CD4-positive, alpha-beta T cell (primary cell): ENCODE measurements at regions not wholly inside any gene's neighbourhood (a gene's known extent, or its start where the extent isn't known, plus 50 kb on each side); places are given as distances from the start of the nearest gene placed in this dataset.

Source experiments
- ATAC-seq: fragments of 200-7000 bp; cut with Tn5 transposase; one replicate; pipeline ENCODE4 v1.10.0; 2022; ENCODE audit warnings: mild to moderate bottlenecking; ENCODE audit not compliant: poor library complexity
- CTCF ChIA-PET: fragments of 350-600 bp; sonication (Branson Sonifier 250); formaldehyde crosslinking; loops from one replicate; lab custom pipeline; 2021; ENCODE audit warnings: antibody characterized with exemption, inconsistent platforms; lab: Charles Lee
- POLR2A ChIA-PET: fragments of 350-600 bp; sonication (Branson Sonifier 250); formaldehyde crosslinking; loops from one replicate; lab custom pipeline; 2021; ENCODE audit warnings: antibody characterized with exemption, inconsistent platforms; lab: Charles Lee
- DNase-seq, 14 experiments: peaks; one replicate each; pipeline ENCODE4 v3.0.0-alpha.2; 2013 to 2020; ENCODE audit warnings: mixed read lengths in 2 of 14
- H3K27ac ChIP-seq, 2 donors: one replicate each; pipeline versions ENCODE4 v1.5.1 to v1.7.0; 2013; ENCODE audit warnings: low read length in 2 of 2, low read depth in 1 of 2, mild to moderate bottlenecking in 1 of 2
- H3K27me3 ChIP-seq, 2 experiments: 1 replicate in 1 of 2; 2 replicates in 1 of 2; pipeline versions ENCODE4 v1.6.1 to v1.7.0; 2013; ENCODE audit warnings: low read length in 2 of 2, control low read depth in 1 of 2, mild to moderate bottlenecking in 1 of 2, moderate library complexity in 1 of 2; ENCODE audit not compliant: insufficient read depth in 2 of 2, control insufficient read depth in 1 of 2
- H3K36me3 ChIP-seq: one replicate; pipeline ENCODE4 v1.6.1; 2013; ENCODE audit warnings: low read length, control low read depth; ENCODE audit not compliant: insufficient read depth
- H3K4me1 ChIP-seq: one replicate; pipeline ENCODE4 v1.6.1; 2013; ENCODE audit warnings: low read length, control low read depth; ENCODE audit not compliant: insufficient read depth
- H3K4me3 ChIP-seq: one replicate; pipeline ENCODE4 v1.5.1; 2013; ENCODE audit warnings: mild to moderate bottlenecking, low read length, moderate library complexity
- H3K9me3 ChIP-seq, 2 experiments: 1 replicate in 1 of 2; 2 replicates in 1 of 2; pipeline versions ENCODE4 v1.6.1 to v1.7.0; 2013; ENCODE audit warnings: low read length in 2 of 2, mild to moderate bottlenecking in 2 of 2, control low read depth in 1 of 2, moderate library complexity in 1 of 2; ENCODE audit not compliant: control insufficient read depth in 1 of 2, insufficient read depth in 1 of 2
- H3K27ac Mint-ChIP-seq: one replicate; pipeline ENCODE4 v1.8.0; 2020; ENCODE audit warnings: mixed read lengths
- H3K27me3 Mint-ChIP-seq: one replicate; pipeline ENCODE4 v1.8.0; 2021; ENCODE audit warnings: mixed read lengths
- H3K36me3 Mint-ChIP-seq: one replicate; pipeline ENCODE4 v1.8.0; 2021; ENCODE audit warnings: low read depth, mixed read lengths
- H3K4me1 Mint-ChIP-seq: one replicate; pipeline ENCODE4 v1.8.0; 2021; ENCODE audit warnings: low read depth, mixed read lengths
- H3K4me3 Mint-ChIP-seq: one replicate; pipeline ENCODE4 v1.8.0; 2020; ENCODE audit warnings: mild to moderate bottlenecking, mixed read lengths
- H3K9me3 Mint-ChIP-seq: one replicate; pipeline ENCODE4 v1.8.0; 2020; ENCODE audit warnings: mixed read lengths
- CTCF ChIP-seq: fragments of 200-600 bp; IDR thresholded peaks from one replicate; pipeline ENCODE4 v1.8.0; 2022; ENCODE audit warnings: antibody characterized with exemption, mild to moderate bottlenecking
- intact Hi-C, 2 experiments: fragments of 100-400 bp; cut with DNase I in 1 of 2; cut with micrococcal nuclease in 1 of 2; formaldehyde crosslinking; loops; one replicate each; pipeline versions ENCODE4 v1.15.1 to v1.9.0; 2023 to 2025; cut with DNase I, micrococcal nuclease

DNA sequence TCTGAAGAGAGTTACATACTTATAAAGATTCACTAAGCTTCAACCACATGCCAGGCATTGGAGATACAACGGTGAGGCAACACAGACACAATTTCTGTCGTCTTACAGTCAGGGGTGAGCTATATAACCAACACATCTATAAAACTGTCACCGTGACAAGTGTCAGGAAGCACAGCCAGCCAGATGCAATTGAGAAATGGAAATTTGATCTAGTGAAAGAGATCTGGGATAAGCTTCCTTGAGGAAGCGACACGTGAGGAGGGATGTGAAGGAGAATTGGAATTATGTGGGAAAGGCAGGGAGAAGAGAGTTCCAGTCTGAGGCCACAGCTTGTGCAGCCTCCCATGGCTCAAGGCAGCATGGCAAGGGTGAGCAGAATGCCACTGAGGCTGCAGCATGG lies 50.9 kb upstream of the ZNF354B start:
- H3K4me3 Mint-ChIP-seq, result no peak overlapping the region
- Histone ChIP-seq H3K27me3 (peaks cover 2 to 4% of the 10 kb centered on the region in 2 experiments), H3K36me3 (no peaks in the 10 kb centered on the region), H3K4me3 (no peak overlapping the region), H3K9me3 (peaks cover 0 to 5% of the 10 kb centered on the region in 2 experiments), H3K27ac (no peak overlapping the region), H3K4me1 (no peaks in the 10 kb centered on the region)
- no peak for ATAC-seq
- DNase-seq, result no peak
- TF ChIP-seq CTCF, result no peak
- peaks cover 34% of the 10 kb centered on the region for H3K27me3 Mint-ChIP-seq
- no peaks in the 10 kb centered on the region for H3K4me1 Mint-ChIP-seq
- H3K36me3 Mint-ChIP-seq, result no peaks in the 10 kb centered on the region
- CTCF ChIA-PET, result no interaction called here
- intact Hi-C loops, result no loop called here
- POLR2A ChIA-PET, result no interaction called here
- no peaks in the 10 kb centered on the region for H3K9me3 Mint-ChIP-seq
- no peak overlapping the region for H3K27ac Mint-ChIP-seq

DNA sequence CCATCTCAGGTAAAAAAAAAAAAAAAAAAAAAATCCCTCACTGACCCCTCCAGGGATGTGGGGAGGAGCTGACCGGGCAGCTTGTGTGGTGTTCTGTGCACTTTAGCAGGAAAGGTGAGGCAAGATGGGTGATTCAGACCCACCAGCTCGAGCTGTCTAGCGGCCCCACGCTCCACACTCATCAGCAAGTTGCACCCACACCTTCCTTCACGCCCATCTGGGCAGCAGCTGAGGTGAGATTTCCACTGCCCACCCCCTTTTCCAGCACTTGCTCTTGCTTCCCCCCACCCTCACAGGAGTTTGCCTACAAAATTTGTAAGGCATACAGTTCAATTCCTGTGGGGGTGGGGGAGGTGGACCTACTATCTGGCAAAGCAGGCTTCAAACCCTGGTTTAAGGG lies 58.7 kb upstream of the ZNF354B start:
- H3K4me3 ChIP-seq, result no peak overlapping the region
- DNase-seq (no peak), ATAC-seq (no peak)
- POLR2A ChIA-PET, result no interaction called here
- CTCF ChIA-PET, result no interaction called here
- no peaks in the 10 kb centered on the region for H3K36me3 Mint-ChIP-seq
- no peaks in the 10 kb centered on the region for H3K9me3 Mint-ChIP-seq
- H3K4me1 Mint-ChIP-seq, result no peaks in the 10 kb centered on the region
- no peaks in the 10 kb centered on the region for H3K4me1 ChIP-seq
- H3K9me3 ChIP-seq, result peaks cover 0 to 35% of the 10 kb centered on the region in 2 experiments
- no peak overlapping the region for H3K27ac Mint-ChIP-seq
- TF ChIP-seq CTCF, result no peak
- H3K27ac ChIP-seq, result no peak overlapping the region
- H3K27me3 ChIP-seq, result peaks cover 0 to 4% of the 10 kb centered on the region in 2 experiments
- H3K4me3 Mint-ChIP-seq, result no peak overlapping the region
- H3K36me3 ChIP-seq, result no peaks in the 10 kb centered on the region
- intact Hi-C loops, result no loop called here
- H3K27me3 Mint-ChIP-seq, result peaks cover 39% of the 10 kb centered on the region

GRCh38 chr5:178797546-178798440 lies 62.0 kb upstream of the ZNF354B start:
- TF ChIP-seq CTCF, result no peak
- Mint-ChIP-seq H3K4me1 (no peaks in the 10 kb centered on the region), H3K9me3 (no peaks in the 10 kb centered on the region), H3K27me3 (peaks cover 31% of the 10 kb centered on the region), H3K36me3 (no peaks in the 10 kb centered on the region), H3K4me3 (no peak overlapping the region), H3K27ac (no peak overlapping the region)
- CTCF ChIA-PET, result no interaction called here
- Histone ChIP-seq H3K4me3 (no peak overlapping the region), H3K27ac (no peak overlapping the region), H3K9me3 (peaks cover 0 to 42% of the 10 kb centered on the region in 2 experiments), H3K27me3 (peaks cover 0 to 2% of the 10 kb centered on the region in 2 experiments), H3K36me3 (no peaks in the 10 kb centered on the region), H3K4me1 (no peaks in the 10 kb centered on the region)
- DNase-seq (no peak), ATAC-seq (no peak)
- POLR2A ChIA-PET, result no interaction called here
- intact Hi-C loops, result no loop called here
